CD8-positive, alpha-beta memory T cell (primary cell): ENCODE measurements at regions not wholly inside any gene's neighbourhood (a gene's known extent, or its start where the extent isn't known, plus 50 kb on each side); places are given as distances from the start of the nearest gene placed in this dataset.
"Not testable (repeated sequence)": the region's sequence is repeated elsewhere in the genome, so short reads cannot be mapped to it uniquely, and the experiment has no call there.

ENCODE experiments used
- CTCF ChIA-PET: fragments of 350-600 bp; sonication (Branson Sonifier 250); formaldehyde crosslinking; loops from one replicate; lab custom pipeline; 2021; ENCODE audit warnings: antibody characterized with exemption; lab: Charles Lee
- POLR2A ChIA-PET: fragments of 350-600 bp; sonication (Branson Sonifier 250); formaldehyde crosslinking; loops from one replicate; lab custom pipeline; 2021; ENCODE audit warnings: antibody characterized with exemption; lab: Charles Lee
- DNase-seq, 5 donors: peaks; one replicate each; pipeline versions ENCODE4 v3.0.0 to v3.0.0-alpha.2; 2020 to 2022; ENCODE audit warnings: mixed read lengths in 1 of 5
- H3K27ac ChIP-seq: one replicate; pipeline ENCODE4 v1.7.0; 2013; ENCODE audit warnings: low read depth, mild to moderate bottlenecking, low read length, moderate library complexity
- H3K27me3 ChIP-seq: 2 replicates; pipeline ENCODE4 v1.7.0; 2013; ENCODE audit warnings: low read length, mild to moderate bottlenecking; ENCODE audit not compliant: insufficient read depth, poor library complexity, severe bottlenecking
- H3K36me3 ChIP-seq: 2 replicates; pipeline ENCODE4 v1.7.0; 2013; ENCODE audit warnings: mild to moderate bottlenecking, low read length, moderate library complexity; ENCODE audit not compliant: insufficient read depth
- H3K4me1 ChIP-seq: 2 replicates; pipeline ENCODE4 v1.7.0; 2013; ENCODE audit warnings: mild to moderate bottlenecking, low read length, moderate library complexity; ENCODE audit not compliant: insufficient read depth
- H3K4me3 ChIP-seq: 2 replicates; pipeline ENCODE4 v1.7.0; 2013; ENCODE audit warnings: mild to moderate bottlenecking, low read length
- H3K9me3 ChIP-seq: 2 replicates; pipeline ENCODE4 v1.7.0; 2013; ENCODE audit warnings: mild to moderate bottlenecking, low read length
- H3K27ac Mint-ChIP-seq, 8 donors: one replicate each; pipeline ENCODE4 v1.8.0; 2020 to 2021; ENCODE audit warnings: mixed read lengths in 8 of 8, mild to moderate bottlenecking in 6 of 8, inconsistent platforms in 3 of 8, moderate library complexity in 3 of 8
- H3K27me3 Mint-ChIP-seq, 2 donors: one replicate each; pipeline ENCODE4 v1.8.0; 2020 to 2021; ENCODE audit warnings: mixed read lengths in 2 of 2, mild to moderate bottlenecking in 1 of 2, moderate library complexity in 1 of 2
- H3K36me3 Mint-ChIP-seq, 3 donors: one replicate each; pipeline ENCODE4 v1.8.0; 2020 to 2021; ENCODE audit warnings: mixed read lengths in 3 of 3, inconsistent platforms in 1 of 3, mild to moderate bottlenecking in 1 of 3
- H3K4me1 Mint-ChIP-seq, 3 donors: one replicate each; pipeline ENCODE4 v1.8.0; 2020 to 2021; ENCODE audit warnings: mixed read lengths in 3 of 3, inconsistent platforms in 1 of 3, mild to moderate bottlenecking in 1 of 3
- H3K4me3 Mint-ChIP-seq, 7 donors: one replicate each; pipeline ENCODE4 v1.8.0; 2020 to 2021; ENCODE audit warnings: mixed read lengths in 7 of 7, mild to moderate bottlenecking in 6 of 7, moderate library complexity in 4 of 7, inconsistent platforms in 2 of 7
- H3K9me3 Mint-ChIP-seq, 5 donors: one replicate each; pipeline ENCODE4 v1.8.0; 2020 to 2022; ENCODE audit warnings: mixed read lengths in 5 of 5, mild to moderate bottlenecking in 3 of 5, moderate library complexity in 2 of 5, inconsistent platforms in 1 of 5

GRCh38 chr14:27826149-27826548 lies 940.4 kb upstream of the FOXG1 start:
- H3K4me3 ChIP-seq, H3K36me3 ChIP-seq, H3K4me1 Mint-ChIP-seq, DNase-seq, POLR2A ChIA-PET, H3K27ac ChIP-seq, H3K27me3 ChIP-seq, H3K27me3 Mint-ChIP-seq, H3K9me3 ChIP-seq, H3K4me1 ChIP-seq, H3K4me3 Mint-ChIP-seq, CTCF ChIA-PET, H3K27ac Mint-ChIP-seq, H3K36me3 Mint-ChIP-seq: not testable (repeated sequence)
- H3K9me3 Mint-ChIP-seq = peaks cover 3 to 38% (median 14%) of the 10 kb centered on the region in 5 donors

GRCh38 chr14:27831978-27832377 lies 934.6 kb upstream of the FOXG1 start:
- H3K36me3 ChIP-seq, POLR2A ChIA-PET, H3K9me3 ChIP-seq, H3K27me3 Mint-ChIP-seq, H3K27me3 ChIP-seq, DNase-seq, CTCF ChIA-PET, H3K4me3 Mint-ChIP-seq, H3K4me1 Mint-ChIP-seq, H3K36me3 Mint-ChIP-seq, H3K4me3 ChIP-seq, H3K27ac Mint-ChIP-seq, H3K27ac ChIP-seq, H3K4me1 ChIP-seq: not testable (repeated sequence)
- H3K9me3 Mint-ChIP-seq = peaks cover 6 to 33% (median 10%) of the 10 kb centered on the region in 5 donors

GRCh38 chr14:27833001-27833400 lies 933.6 kb upstream of the FOXG1 start:
- H3K4me1 Mint-ChIP-seq, H3K27ac ChIP-seq, CTCF ChIA-PET, H3K4me1 ChIP-seq, H3K9me3 ChIP-seq, DNase-seq, H3K36me3 ChIP-seq, H3K27me3 ChIP-seq, H3K27ac Mint-ChIP-seq, POLR2A ChIA-PET, H3K27me3 Mint-ChIP-seq, H3K4me3 ChIP-seq, H3K4me3 Mint-ChIP-seq, H3K36me3 Mint-ChIP-seq: not testable (repeated sequence)
- H3K9me3 Mint-ChIP-seq = peaks cover 4 to 33% (median 8%) of the 10 kb centered on the region in 5 donors

GRCh38 chr14:27836386-27836785 lies 930.2 kb upstream of the FOXG1 start:
- no peaks in the 10 kb centered on the region for H3K9me3 ChIP-seq
- H3K36me3 ChIP-seq = no peaks in the 10 kb centered on the region
- no peak overlapping the region for H3K4me3 Mint-ChIP-seq
- no peak for DNase-seq
- POLR2A ChIA-PET = no interaction called here
- no peak overlapping the region for H3K4me3 ChIP-seq
- H3K27me3 Mint-ChIP-seq = no peaks in the 10 kb centered on the region
- H3K36me3 Mint-ChIP-seq = no peaks in the 10 kb centered on the region
- H3K4me1 ChIP-seq = no peaks in the 10 kb centered on the region
- no peak overlapping the region for H3K27ac ChIP-seq
- CTCF ChIA-PET = no interaction called here
- H3K27ac Mint-ChIP-seq = no peak overlapping the region
- no peaks in the 10 kb centered on the region for H3K4me1 Mint-ChIP-seq
- no peaks in the 10 kb centered on the region for H3K27me3 ChIP-seq
- peaks cover 4 to 17% (median 8%) of the 10 kb centered on the region in 5 donors for H3K9me3 Mint-ChIP-seq

GRCh38 chr14:27845241-27845850 lies 921.2 kb upstream of the FOXG1 start:
- H3K4me3 Mint-ChIP-seq = no peak overlapping the region
- CTCF ChIA-PET = no interaction called here

GRCh38 chr14:27845902-27846301 lies 920.7 kb upstream of the FOXG1 start:
- ChIA-PET CTCF (no interaction called here), POLR2A (no interaction called here)
- H3K9me3 ChIP-seq = no peaks in the 10 kb centered on the region
- H3K36me3 Mint-ChIP-seq = no peaks in the 10 kb centered on the region
- H3K27ac Mint-ChIP-seq = no peak overlapping the region
- H3K4me3 Mint-ChIP-seq = no peak overlapping the region
- no peaks in the 10 kb centered on the region for H3K4me1 Mint-ChIP-seq
- no peaks in the 10 kb centered on the region for H3K36me3 ChIP-seq
- DNase-seq = no peak
- H3K4me1 ChIP-seq = no peaks in the 10 kb centered on the region
- H3K27me3 Mint-ChIP-seq = no peaks in the 10 kb centered on the region
- H3K4me3 ChIP-seq = no peak overlapping the region
- H3K27ac ChIP-seq = no peak overlapping the region
- H3K27me3 ChIP-seq = no peaks in the 10 kb centered on the region
- peaks cover 13 to 39% (median 25%) of the 10 kb centered on the region in 5 donors for H3K9me3 Mint-ChIP-seq

More at GRCh38 chr14:27845241-27845850, 921.2 kb upstream of the FOXG1 start:
- H3K27ac Mint-ChIP-seq = no peak overlapping the region
- H3K4me3 ChIP-seq = no peak overlapping the region
- no peaks in the 10 kb centered on the region for H3K4me1 Mint-ChIP-seq
- no peak overlapping the region for H3K27ac ChIP-seq
- no peaks in the 10 kb centered on the region for H3K9me3 ChIP-seq
- H3K36me3 ChIP-seq = no peaks in the 10 kb centered on the region
- no peaks in the 10 kb centered on the region for H3K27me3 Mint-ChIP-seq
- no peaks in the 10 kb centered on the region for H3K4me1 ChIP-seq
- peaks cover 13 to 36% (median 25%) of the 10 kb centered on the region in 5 donors for H3K9me3 Mint-ChIP-seq
- H3K36me3 Mint-ChIP-seq = no peaks in the 10 kb centered on the region
- peak in 2 of 5 donors; percentile 1 to 43 for DNase-seq
- H3K27me3 ChIP-seq = no peaks in the 10 kb centered on the region
- POLR2A ChIA-PET = no interaction called here

- H3K4me3 ChIP-seq, H3K4me3 Mint-ChIP-seq, H3K27me3 Mint-ChIP-seq, CTCF ChIA-PET, DNase-seq, H3K9me3 ChIP-seq, H3K36me3 ChIP-seq, H3K4me1 ChIP-seq, H3K27me3 ChIP-seq, H3K27ac ChIP-seq, POLR2A ChIA-PET, H3K4me1 Mint-ChIP-seq, H3K36me3 Mint-ChIP-seq: not testable (repeated sequence)
- H3K27ac Mint-ChIP-seq = peak overlapping the region in 1 of 8 donors; percentile 6
- peaks cover 10 to 45% (median 25%) of the 10 kb centered on the region in 5 donors for H3K9me3 Mint-ChIP-seq
Observed at GRCh38 chr14:27847480-27847879, 919.1 kb upstream of the FOXG1 start.

GRCh38 chr14:27849193-27849592 lies 917.4 kb upstream of the FOXG1 start:
- H3K4me1 ChIP-seq, CTCF ChIA-PET, H3K27me3 ChIP-seq, DNase-seq, H3K9me3 ChIP-seq, H3K4me1 Mint-ChIP-seq, H3K36me3 ChIP-seq, H3K27me3 Mint-ChIP-seq, H3K4me3 Mint-ChIP-seq, H3K36me3 Mint-ChIP-seq, H3K4me3 ChIP-seq, H3K27ac Mint-ChIP-seq, H3K27ac ChIP-seq, POLR2A ChIA-PET: not testable (repeated sequence)
- H3K9me3 Mint-ChIP-seq = peaks cover 13 to 58% (median 30%) of the 10 kb centered on the region in 5 donors
